ENCODE measurements at regions not wholly inside any gene's neighbourhood (a gene's known extent, or its start where the extent isn't known, plus 50 kb on each side); places are given as distances from the start of the nearest gene placed in this dataset.

DNA sequence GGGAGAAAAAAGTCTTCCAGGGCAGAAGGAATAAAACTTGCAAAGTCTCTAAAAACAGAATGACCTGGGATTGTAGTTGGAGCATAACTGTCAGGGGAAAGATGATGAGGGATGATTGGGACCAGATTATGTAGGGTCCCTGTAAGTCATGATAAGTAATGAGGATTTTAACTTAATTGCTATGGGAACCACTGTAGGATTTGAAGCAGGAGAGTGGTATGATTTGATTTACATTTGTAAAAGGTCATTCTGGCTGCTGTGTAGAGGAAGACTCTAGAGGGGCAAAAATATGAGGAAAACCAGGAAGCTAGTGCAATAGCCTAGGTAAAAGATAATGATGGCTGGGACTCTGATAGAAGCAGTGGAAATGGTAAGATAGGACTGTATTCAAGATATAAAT lies 900.2 kb downstream of the DIAPH3 start:
- no peak for TF ChIP-seq EP300 (IDR thresholded peaks at IDR 0.05)
- TF ChIP-seq POLR2AphosphoS5 (IDR thresholded peaks at IDR 0.05) = no peak
- TF ChIP-seq, protein P1, sequence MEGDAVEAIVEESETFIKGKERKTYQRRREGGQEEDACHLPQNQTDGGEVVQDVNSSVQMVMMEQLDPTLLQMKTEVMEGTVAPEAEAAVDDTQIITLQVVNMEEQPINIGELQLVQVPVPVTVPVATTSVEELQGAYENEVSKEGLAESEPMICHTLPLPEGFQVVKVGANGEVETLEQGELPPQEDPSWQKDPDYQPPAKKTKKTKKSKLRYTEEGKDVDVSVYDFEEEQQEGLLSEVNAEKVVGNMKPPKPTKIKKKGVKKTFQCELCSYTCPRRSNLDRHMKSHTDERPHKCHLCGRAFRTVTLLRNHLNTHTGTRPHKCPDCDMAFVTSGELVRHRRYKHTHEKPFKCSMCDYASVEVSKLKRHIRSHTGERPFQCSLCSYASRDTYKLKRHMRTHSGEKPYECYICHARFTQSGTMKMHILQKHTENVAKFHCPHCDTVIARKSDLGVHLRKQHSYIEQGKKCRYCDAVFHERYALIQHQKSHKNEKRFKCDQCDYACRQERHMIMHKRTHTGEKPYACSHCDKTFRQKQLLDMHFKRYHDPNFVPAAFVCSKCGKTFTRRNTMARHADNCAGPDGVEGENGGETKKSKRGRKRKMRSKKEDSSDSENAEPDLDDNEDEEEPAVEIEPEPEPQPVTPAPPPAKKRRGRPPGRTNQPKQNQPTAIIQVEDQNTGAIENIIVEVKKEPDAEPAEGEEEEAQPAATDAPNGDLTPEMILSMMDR (IDR thresholded peaks at IDR 0.05) = no peak
- no peak for TF ChIP-seq POLR2A (IDR thresholded peaks at IDR 0.05)
- DNase-seq (no peak), ATAC-seq (ENCODE audit: low FRiP score in 2 of 2) (no peak)
- Histone ChIP-seq H3K4me1 (no peaks in the 10 kb centered on the region), H3K9me3 (no peaks in the 10 kb centered on the region), H3K27ac (no peak overlapping the region), H3K36me3 (no peaks in the 10 kb centered on the region), H3K27me3 (no peaks in the 10 kb centered on the region), H3K4me3 (no peak overlapping the region)

DNA sequence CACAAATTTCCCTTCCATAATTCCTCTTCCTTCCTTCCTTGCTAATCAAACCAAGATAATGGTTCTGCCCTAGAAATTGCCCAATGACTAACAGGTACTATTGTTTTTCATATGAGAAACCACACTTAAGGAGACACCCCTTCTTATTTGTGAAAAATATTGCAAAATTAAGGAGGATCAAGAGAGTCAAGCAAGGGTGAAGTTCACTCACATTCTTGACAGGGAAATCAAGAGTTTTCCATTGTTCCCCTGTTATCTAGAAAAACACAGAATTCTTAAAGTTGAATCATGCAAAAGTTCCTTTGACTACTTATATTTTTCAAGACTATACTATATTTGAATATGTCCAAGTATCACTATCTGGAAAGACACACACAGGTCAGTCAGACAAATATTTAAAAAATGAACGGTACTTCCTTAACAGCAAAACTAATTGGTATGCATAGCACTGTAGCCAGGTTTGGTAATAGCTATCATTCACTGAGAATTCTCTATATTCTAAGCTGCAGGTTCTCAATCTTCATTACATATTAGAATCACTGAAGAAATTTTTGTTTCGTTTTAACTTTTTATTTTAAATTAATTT lies 897.2 kb downstream of the DIAPH3 start:
- Histone ChIP-seq H3K27ac (no peak overlapping the region), H3K4me3 (no peak overlapping the region), H3K4me1 (no peaks in the 10 kb centered on the region), H3K9me3 (no peaks in the 10 kb centered on the region), H3K27me3 (no peaks in the 10 kb centered on the region), H3K36me3 (no peaks in the 10 kb centered on the region)
- 40 to 46% methylated on average over 2 of the region's 2 CpGs for WGBS, 2 donors
- TF ChIP-seq POLR2A (IDR thresholded peaks at IDR 0.05) (no peak), EP300 (IDR thresholded peaks at IDR 0.05) (no peak), POLR2AphosphoS5 (IDR thresholded peaks at IDR 0.05) (no peak)
- TF ChIP-seq, protein P1 (IDR thresholded peaks at IDR 0.05) = no peak
- no peak for ATAC-seq (ENCODE audit: low FRiP score in 2 of 2)
- no peak for DNase-seq

DNA sequence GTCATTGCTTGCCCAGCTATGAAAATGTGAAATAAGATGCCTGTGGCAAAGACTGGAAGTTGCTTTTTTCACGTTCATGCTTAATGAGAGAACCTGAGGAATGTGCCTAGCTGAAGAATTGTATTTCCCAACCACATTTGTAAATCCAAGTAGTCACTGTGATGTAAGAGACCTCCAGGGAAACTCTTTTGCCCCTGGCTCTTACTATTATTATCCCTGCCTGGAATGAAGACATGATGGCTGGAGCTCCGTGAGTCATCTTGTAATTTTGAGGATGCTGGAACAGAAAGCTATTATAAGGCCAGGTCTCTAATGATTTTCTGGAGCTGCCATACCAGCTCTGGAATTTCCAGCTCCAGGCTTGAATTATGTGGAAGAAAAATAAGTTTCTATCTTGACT lies 894.3 kb downstream of the DIAPH3 start:
- ATAC-seq (ENCODE audit: low FRiP score in 2 of 2) (no peak), DNase-seq (no peak)
- TF ChIP-seq EP300 (IDR thresholded peaks at IDR 0.05) (no peak), POLR2AphosphoS5 (IDR thresholded peaks at IDR 0.05) (no peak), POLR2A (IDR thresholded peaks at IDR 0.05) (no peak)
- TF ChIP-seq, protein P1 (IDR thresholded peaks at IDR 0.05) = no peak
- WGBS, 2 donors = 67 to 80% methylated on average over 2 of the region's 2 CpGs
- Histone ChIP-seq H3K4me1 (no peaks in the 10 kb centered on the region), H3K36me3 (no peaks in the 10 kb centered on the region), H3K9me3 (no peaks in the 10 kb centered on the region), H3K4me3 (no peak overlapping the region), H3K27me3 (no peaks in the 10 kb centered on the region), H3K27ac (no peak overlapping the region)

DNA sequence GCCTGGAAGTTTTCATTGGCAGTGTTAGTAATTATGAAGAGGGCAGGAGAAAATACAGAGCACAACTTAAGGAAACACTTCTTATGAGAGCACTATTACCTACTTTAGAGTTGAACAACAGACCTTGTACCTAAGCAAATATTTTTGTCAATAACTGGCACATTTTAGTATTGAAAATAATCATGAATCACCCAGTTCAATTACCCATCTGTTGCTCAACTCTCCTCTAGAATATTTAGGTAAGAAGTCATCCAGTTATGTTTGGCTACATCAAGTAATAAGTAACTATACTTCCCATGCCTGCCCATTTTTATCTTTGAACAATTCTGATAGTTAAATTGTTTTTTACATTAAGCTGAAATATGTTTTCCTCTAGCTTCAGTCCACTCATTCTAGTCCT lies 893.4 kb downstream of the DIAPH3 start:
- Histone ChIP-seq H3K36me3 (no peaks in the 10 kb centered on the region), H3K4me1 (no peaks in the 10 kb centered on the region), H3K4me3 (no peak overlapping the region), H3K9me3 (no peaks in the 10 kb centered on the region), H3K27me3 (no peaks in the 10 kb centered on the region), H3K27ac (no peak overlapping the region)
- no peak for ATAC-seq (ENCODE audit: low FRiP score in 2 of 2)
- DNase-seq = no peak
- no peak for TF ChIP-seq EP300 (IDR thresholded peaks at IDR 0.05)
- TF ChIP-seq, protein P1 (IDR thresholded peaks at IDR 0.05) = no peak
- no peak for TF ChIP-seq POLR2AphosphoS5 (IDR thresholded peaks at IDR 0.05)
- no peak for TF ChIP-seq POLR2A (IDR thresholded peaks at IDR 0.05)

DNA sequence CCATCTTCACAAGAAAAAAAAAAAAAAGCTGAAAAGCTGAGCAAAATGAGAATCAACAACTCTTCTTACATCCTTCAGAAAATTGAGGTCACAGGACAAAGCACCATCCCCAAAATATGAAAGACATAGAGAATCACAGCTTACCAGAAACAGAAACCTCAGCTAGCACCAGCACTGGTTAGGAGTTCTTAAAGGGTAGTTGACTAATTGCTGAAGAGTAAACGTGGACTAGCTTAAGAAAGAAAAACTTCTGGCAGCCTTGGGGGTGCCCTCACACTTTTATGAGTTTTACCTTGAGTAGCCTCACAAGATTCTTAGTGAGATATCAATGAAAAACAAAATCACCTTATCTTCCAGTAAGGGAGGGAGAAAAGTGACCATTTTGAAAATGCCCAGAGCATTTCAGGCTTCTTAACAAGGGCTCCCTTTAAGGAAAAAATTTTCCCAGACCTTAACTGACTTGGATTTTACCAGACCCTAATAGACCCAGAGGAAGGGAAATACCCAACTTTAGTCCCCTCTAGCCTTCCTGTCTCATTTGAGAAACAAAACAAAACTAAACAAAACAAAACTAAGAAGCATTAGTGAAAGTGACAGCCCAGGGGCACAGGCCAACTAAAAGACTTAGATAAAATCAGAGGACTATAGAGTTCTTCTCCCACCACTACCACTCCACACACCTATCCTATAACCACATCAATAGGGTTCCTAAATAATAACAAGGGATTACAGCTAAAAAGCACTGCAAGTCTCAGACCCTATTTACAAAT lies 888.6 kb downstream of the DIAPH3 start:
- Histone ChIP-seq H3K36me3 (no peaks in the 10 kb centered on the region), H3K4me3 (no peak overlapping the region), H3K27me3 (no peaks in the 10 kb centered on the region), H3K27ac (no peak overlapping the region), H3K9me3 (no peaks in the 10 kb centered on the region), H3K4me1 (no peaks in the 10 kb centered on the region)
- DNase-seq = no peak
- WGBS, 2 donors = 20 to 27% methylated on average over 1 of the region's 1 CpG
- ATAC-seq (ENCODE audit: low FRiP score in 2 of 2) = no peak
- TF ChIP-seq EP300 (IDR thresholded peaks at IDR 0.05) (no peak), POLR2A (IDR thresholded peaks at IDR 0.05) (no peak), POLR2AphosphoS5 (IDR thresholded peaks at IDR 0.05) (no peak)
- TF ChIP-seq, protein P1 (IDR thresholded peaks at IDR 0.05) = no peak

All from upper lobe of left lung (tissue), 6 donors.